Epithelial cell of esophagus (primary cell): ENCODE measurements at regions not wholly inside any gene's neighbourhood (a gene's known extent, or its start where the extent isn't known, plus 50 kb on each side); places are given as distances from the start of the nearest gene placed in this dataset.
"Not testable (repeated sequence)": the region's sequence is repeated elsewhere in the genome, so short reads cannot be mapped to it uniquely, and the experiment has no call there.

Experiments
- DNase-seq: peaks from one replicate; pipeline ENCODE4 v3.0.0; 2010; ENCODE audit warnings: low read depth
- H3K4me3 ChIP-seq: 2 replicates; pipeline ENCODE4 v1.5.1; 2011; ENCODE audit warnings: mild to moderate bottlenecking, low read length, control low read depth
- CTCF ChIP-seq: IDR thresholded peaks from 2 replicates; pipeline ENCODE4 v1.5.1; 2011; ENCODE audit warnings: low read depth, mild to moderate bottlenecking, low read length, control low read depth, inconsistent platforms; ENCODE audit not compliant: insufficient read depth; ENCODE audit errors: missing control alignments

GRCh38 chr5:13581914-13582313 is 362.6 kb downstream of the DNAH5 start:
- no peak for DNase-seq
- TF ChIP-seq CTCF: no peak
- H3K4me3 ChIP-seq: no peak overlapping the region

GRCh38 chr5:13581132-13581531 is 363.4 kb downstream of the DNAH5 start:
- H3K4me3 ChIP-seq: no peak overlapping the region
- no peak for DNase-seq

GRCh38 chr5:13580058-13580457 is 364.4 kb downstream of the DNAH5 start:
- TF ChIP-seq CTCF: no peak

More at GRCh38 chr5:13581132-13581531, 363.4 kb downstream of the DNAH5 start:
- no peak for TF ChIP-seq CTCF

GRCh38 chr5:13579091-13579490 is 365.4 kb downstream of the DNAH5 start:
- not testable (repeated sequence) for DNase-seq

More at GRCh38 chr5:13580058-13580457, 364.4 kb downstream of the DNAH5 start:
- DNase-seq: no peak
- no peak overlapping the region for H3K4me3 ChIP-seq

GRCh38 chr5:13578311-13579039 is 366.0 kb downstream of the DNAH5 start:
- not testable (repeated sequence) for DNase-seq, H3K4me3 ChIP-seq

More at GRCh38 chr5:13579091-13579490, 365.4 kb downstream of the DNAH5 start:
- H3K4me3 ChIP-seq: not testable (repeated sequence)

GRCh38 chr5:13574574-13574973 is 369.9 kb downstream of the DNAH5 start:
- no peak overlapping the region for H3K4me3 ChIP-seq
- no peak for DNase-seq
- no peak for TF ChIP-seq CTCF

- no peak for TF ChIP-seq CTCF
- no peak for DNase-seq
These were observed 372.3 kb downstream of the DNAH5 start for GRCh38 chr5:13572163-13572562.

GRCh38 chr5:13569090-13569715 is 375.3 kb downstream of the DNAH5 start:
- DNase-seq: no peak
- H3K4me3 ChIP-seq: no peak overlapping the region
- no peak for TF ChIP-seq CTCF

More at GRCh38 chr5:13572163-13572562, 372.3 kb downstream of the DNAH5 start:
- H3K4me3 ChIP-seq: no peak overlapping the region
